M059J (cell line): ENCODE measurements at regions not wholly inside any gene's neighbourhood (a gene's known extent, or its start where the extent isn't known, plus 50 kb on each side); places are given as distances from the start of the nearest gene placed in this dataset.

ENCODE experiments used
- DNase-seq: peaks from one replicate; pipeline ENCODE4 v3.0.0-alpha.2; 2012; ENCODE audit warnings: low read depth

GRCh38 chr13:75945841-75946482 is 309.8 kb downstream of the LMO7 start:
- no peak for DNase-seq

DNA sequence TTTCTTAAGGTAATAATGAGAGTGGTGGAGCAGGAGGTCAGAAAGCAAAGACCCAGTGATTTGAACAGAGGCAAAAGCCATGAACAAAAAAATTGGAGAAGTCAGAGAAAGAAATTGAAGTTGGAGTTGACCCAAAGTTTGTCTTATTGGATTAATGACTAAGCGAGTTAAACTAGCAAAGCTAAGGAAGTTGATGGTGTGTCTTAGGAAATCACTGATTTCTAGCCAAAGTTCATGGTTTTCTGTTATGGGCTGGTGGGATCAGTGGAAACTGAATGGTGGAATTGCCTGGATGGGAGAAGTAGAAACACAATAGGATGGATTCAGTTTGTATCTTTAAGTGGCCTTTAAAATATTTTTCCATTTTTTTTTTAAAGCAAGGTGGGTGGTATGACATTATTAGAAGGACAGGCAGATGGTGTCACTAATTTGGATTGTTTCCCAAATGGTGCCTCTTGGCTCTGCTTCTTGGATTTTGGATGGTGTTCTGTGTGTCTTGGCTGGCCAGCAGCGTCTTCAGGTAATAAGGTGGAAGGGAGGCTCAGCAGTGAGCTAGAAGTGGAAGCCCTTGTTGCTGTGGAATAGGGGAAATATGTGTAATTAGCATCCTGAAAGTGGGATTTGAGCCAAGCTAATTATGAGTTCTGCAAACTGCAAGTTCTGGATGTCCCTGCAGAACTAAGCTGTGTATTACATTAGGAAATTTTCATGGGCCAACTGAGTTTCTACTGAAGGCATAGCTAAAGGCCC is 302.9 kb downstream of the LMO7 start:
- no peak for DNase-seq

DNA sequence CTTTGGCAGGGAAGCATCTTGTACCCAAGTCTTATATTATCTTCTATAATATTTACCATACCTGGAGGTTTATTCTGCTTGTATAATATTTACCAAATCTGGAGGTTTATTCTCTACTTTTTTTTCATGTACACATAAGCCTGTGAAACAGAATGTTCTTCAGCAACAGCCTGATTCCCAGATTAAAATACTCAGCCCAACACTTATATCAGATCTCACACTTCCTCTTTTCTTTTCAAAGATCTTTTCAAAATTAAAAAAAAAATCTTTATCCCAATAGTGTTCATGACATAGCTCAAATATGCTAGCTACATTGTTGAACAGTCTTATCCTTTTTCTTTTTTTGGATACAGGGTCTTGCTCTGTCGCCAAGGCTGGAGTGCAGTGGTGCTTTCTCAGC is 300.7 kb downstream of the LMO7 start:
- no peak for DNase-seq

- no peak for DNase-seq
These were observed 299.7 kb downstream of the LMO7 start for GRCh38 chr13:75935805-75936204.

- peak; percentile 55 for DNase-seq
These were observed 298.8 kb downstream of the LMO7 start for GRCh38 chr13:75934889-75935288.

DNA sequence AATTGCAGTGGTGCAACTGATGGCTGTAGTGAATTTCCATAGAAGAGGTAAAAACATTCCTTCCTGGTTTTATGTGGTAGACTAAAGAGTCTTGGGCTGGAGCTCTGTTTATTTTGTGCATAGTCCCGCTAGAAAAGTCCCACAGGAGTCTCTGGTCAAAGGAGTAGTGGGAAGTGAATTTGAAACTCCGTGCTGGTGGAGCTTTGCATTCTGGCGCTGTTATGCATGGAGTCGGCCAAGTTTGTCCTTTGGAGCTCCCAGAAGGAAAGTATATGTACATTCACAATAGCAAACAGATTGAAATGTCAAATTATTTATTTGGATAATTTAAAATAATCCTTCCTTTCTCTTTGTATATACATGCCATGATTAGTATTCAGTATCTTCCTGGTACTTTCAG is 296.5 kb downstream of the LMO7 start:
- DNase-seq, result no peak

DNA sequence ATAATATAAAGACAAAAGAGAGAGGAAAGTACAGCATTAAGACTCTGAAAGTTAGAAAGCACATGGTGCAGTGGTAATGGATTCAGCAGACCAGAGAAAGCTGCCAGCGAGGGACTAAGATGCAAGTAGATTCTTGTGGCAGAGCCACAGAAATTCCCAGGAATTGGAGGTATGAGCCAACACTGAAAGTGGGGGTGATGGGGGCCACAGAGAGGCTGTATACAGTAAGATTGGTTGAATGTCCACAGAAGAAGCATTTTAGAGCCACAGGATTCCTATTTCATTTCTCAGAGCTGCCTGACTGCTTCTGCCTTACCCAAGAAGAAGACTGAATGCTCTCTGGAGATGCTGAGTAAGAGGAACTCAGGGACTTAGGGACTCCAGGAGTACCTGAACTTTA is 295.0 kb downstream of the LMO7 start:
- DNase-seq, result no peak

- no peak for DNase-seq
These were observed 292.9 kb downstream of the LMO7 start for GRCh38 chr13:75929076-75929475.

DNA sequence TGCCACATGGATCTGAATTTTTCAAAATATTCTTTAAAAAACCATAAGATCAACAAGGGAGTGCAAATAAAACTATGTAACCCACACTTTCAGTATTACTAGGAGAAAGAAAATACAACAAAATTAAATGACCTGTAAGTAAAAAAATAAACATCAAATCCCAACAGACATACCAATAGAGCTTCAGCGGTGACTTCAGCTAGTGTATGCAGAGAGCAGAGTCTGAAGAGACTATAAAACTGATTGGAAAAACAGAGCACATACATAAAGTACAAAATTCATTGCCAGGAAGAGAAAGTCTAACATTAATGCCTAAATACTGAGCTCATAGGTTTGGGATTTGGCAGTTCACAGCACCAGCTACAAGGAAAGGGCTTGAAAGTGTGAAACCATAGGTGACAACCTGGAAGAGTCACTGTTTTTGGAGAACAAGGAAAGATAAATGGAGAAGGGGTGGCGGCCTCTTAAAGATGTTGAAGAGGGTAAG is 291.1 kb downstream of the LMO7 start:
- no peak for DNase-seq

- DNase-seq, result no peak
These were observed 284.4 kb downstream of the LMO7 start for GRCh38 chr13:75920536-75920935.

GRCh38 chr13:75919660-75920199 is 283.6 kb downstream of the LMO7 start:
- DNase-seq, result no peak

- DNase-seq, result no peak
These were observed 278.9 kb downstream of the LMO7 start for GRCh38 chr13:75915066-75915465.

DNA sequence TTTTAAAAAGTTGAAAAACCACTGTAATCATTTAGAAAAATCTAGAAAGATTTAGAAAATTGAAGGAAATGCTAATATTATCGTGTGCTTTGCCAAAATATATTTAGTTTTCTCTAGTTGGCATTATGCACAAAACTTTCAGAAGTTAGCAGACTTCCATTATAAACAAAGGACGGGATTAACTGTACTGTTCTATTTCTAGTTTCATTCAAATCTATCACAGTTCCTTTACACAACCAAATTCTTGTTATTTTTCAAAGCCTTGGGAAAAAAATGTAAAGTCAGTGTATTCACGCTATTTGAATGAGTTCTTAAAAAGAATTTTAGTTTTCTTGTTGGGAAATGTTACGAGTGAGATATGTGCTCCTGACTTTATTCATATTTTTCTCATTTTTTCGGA is 277.8 kb downstream of the LMO7 start:
- no peak for DNase-seq

GRCh38 chr13:75910591-75910990 is 274.5 kb downstream of the LMO7 start:
- no peak for DNase-seq
